NCI-H1105 (cell line): ENCODE measurements at regions not wholly inside any gene's neighbourhood (a gene's known extent, or its start where the extent isn't known, plus 50 kb on each side); places are given as distances from the start of the nearest gene placed in this dataset.

ENCODE experiments used
- DNase-seq: peaks from one replicate; lab custom pipeline; 2025; lab: John Stamatoyannopoulos, UW

DNA sequence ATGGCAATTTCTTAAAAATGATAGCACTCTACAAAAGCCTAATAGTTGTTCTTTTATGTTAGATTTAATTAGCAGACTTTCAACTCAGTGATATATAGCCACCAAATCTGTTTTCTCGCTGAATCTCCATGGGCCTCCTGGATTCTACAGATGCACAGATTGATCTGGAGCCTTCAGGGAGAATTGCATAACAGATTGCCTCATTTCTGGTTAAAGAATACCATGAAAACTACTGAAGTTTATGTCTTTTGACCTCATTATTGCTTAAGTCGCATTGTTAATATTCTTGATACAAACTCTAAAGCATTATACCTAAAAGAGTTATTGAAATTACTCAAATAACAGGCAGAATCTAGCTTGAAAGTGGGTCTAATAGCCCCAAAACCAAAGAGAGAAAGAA, 53.7 kb upstream of the PRR20A start:
- no peak for DNase-seq
